DOHH2 (cell line): ENCODE measurements at regions not wholly inside any gene's neighbourhood (a gene's known extent, or its start where the extent isn't known, plus 50 kb on each side); places are given as distances from the start of the nearest gene placed in this dataset.

Experiments used
- H3F3A ChIP-seq: fragments of 200-600 bp; sonication (generic), shearing (Covaris generic); 2 replicates; pipeline ENCODE4 v1.6.0; 2016; ENCODE audit warnings: antibody characterized with exemption, mild to moderate bottlenecking; ENCODE audit not compliant: control insufficient read depth, insufficient read depth
- H3K27ac ChIP-seq: fragments of 200-600 bp; sonication (generic); 2 replicates; pipeline ENCODE4 v1.5.1; 2014; ENCODE audit warnings: low read depth, mild to moderate bottlenecking, low read length, moderate library complexity
- H3K27me3 ChIP-seq: fragments of 200-600 bp; sonication (generic); 2 replicates; pipeline ENCODE4 v1.6.1; 2014; ENCODE audit warnings: mild to moderate bottlenecking, low read length, mixed read lengths; ENCODE audit not compliant: control insufficient read depth
- H3K36me3 ChIP-seq: fragments of 200-600 bp; sonication (generic); 2 replicates; pipeline ENCODE4 v1.6.1; 2014; ENCODE audit warnings: mild to moderate bottlenecking, low read length, moderate library complexity, mixed read lengths; ENCODE audit not compliant: control insufficient read depth
- H3K4me1 ChIP-seq: fragments of 200-600 bp; sonication (generic); 2 replicates; pipeline ENCODE4 v1.6.1; 2014; ENCODE audit warnings: mild to moderate bottlenecking, low read length, mixed read lengths; ENCODE audit not compliant: control insufficient read depth
- H3K4me2 ChIP-seq: fragments of 200-600 bp; sonication (generic); 2 replicates; pipeline ENCODE4 v1.6.0; 2014; ENCODE audit warnings: mild to moderate bottlenecking, low read length, moderate library complexity
- H3K4me3 ChIP-seq: fragments of 200-600 bp; sonication (generic); 2 replicates; pipeline ENCODE4 v1.5.1; 2014; ENCODE audit warnings: mild to moderate bottlenecking, low read length, mixed read lengths
- H3K79me2 ChIP-seq: fragments of 200-600 bp; sonication (generic); 2 replicates; pipeline ENCODE4 v1.6.1; 2014; ENCODE audit warnings: mild to moderate bottlenecking, low read length, mixed read lengths; ENCODE audit not compliant: control insufficient read depth
- H3K9me2 ChIP-seq: fragments of 200-600 bp; sonication (generic); replicated peaks from 2 replicates; pipeline ENCODE4 v1.6.1; 2014; ENCODE audit warnings: mild to moderate bottlenecking, low read length, mixed read lengths; ENCODE audit not compliant: control insufficient read depth
- H3K9me3 ChIP-seq: fragments of 200-600 bp; sonication (generic); 2 replicates; pipeline ENCODE4 v1.6.1; 2014; ENCODE audit warnings: antibody characterized with exemption, low read length, mixed read lengths; ENCODE audit not compliant: control insufficient read depth, insufficient read depth
- H4K20me1 ChIP-seq: fragments of 200-600 bp; sonication (generic); 2 replicates; pipeline ENCODE4 v1.6.0; 2014; ENCODE audit warnings: low read depth, mild to moderate bottlenecking, antibody characterized with exemption, low read length, moderate library complexity; ENCODE audit not compliant: control insufficient read depth, insufficient read depth
- EZH2phosphoT487 ChIP-seq: fragments of 200-600 bp; sonication (generic); IDR thresholded peaks from 2 replicates; pipeline ENCODE4 v1.6.1; 2017; ENCODE audit warnings: borderline replicate concordance, mild to moderate bottlenecking, antibody characterized with exemption, low read length, moderate library complexity, mixed read lengths
- TF ChIP-seq, protein P1 (sequence below): fragments of 200-600 bp; sonication (generic); IDR thresholded peaks from one replicate; pipeline ENCODE4 v1.5.1; 2014; ENCODE audit warnings: antibody characterized with exemption, mild to moderate bottlenecking, low read depth, low read length; ENCODE audit not compliant: poor library complexity, severe bottlenecking

DNA sequence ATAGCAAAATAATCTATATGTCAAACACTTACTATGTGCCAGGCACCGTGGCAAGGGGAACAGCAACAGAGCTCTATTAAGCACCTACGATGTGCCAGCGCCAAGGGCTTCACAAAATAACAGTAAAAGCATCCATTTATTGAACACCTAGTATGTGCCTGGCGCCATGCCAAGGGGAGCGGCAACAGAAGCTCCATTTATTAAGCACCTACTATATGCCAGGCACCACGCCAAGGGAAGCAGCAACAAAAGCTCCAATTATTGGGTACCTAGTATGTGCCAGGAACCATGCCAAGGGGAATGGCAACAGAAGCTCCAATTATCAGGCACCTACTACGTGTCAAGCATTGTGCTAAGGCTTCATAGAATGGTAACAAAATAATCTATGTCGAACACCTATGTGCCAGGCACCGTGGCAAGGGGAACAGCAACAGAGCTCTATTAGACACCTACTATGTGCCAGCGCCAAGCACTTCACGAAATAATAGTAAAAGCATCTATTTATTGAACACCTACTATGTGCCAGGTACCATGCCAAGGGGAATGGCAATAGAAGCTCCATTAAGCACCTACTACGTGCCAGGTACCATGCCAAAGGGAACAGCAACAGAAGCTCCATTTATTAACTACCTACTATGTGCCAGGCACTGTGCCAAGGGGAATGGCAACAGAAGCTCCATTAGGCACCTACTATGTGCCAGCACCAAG lies 107.7 kb downstream of the PTPRS start:
- Histone ChIP-seq H3K4me3 (no peak overlapping the region), H3K4me1 (no peaks in the 10 kb centered on the region)

DNA sequence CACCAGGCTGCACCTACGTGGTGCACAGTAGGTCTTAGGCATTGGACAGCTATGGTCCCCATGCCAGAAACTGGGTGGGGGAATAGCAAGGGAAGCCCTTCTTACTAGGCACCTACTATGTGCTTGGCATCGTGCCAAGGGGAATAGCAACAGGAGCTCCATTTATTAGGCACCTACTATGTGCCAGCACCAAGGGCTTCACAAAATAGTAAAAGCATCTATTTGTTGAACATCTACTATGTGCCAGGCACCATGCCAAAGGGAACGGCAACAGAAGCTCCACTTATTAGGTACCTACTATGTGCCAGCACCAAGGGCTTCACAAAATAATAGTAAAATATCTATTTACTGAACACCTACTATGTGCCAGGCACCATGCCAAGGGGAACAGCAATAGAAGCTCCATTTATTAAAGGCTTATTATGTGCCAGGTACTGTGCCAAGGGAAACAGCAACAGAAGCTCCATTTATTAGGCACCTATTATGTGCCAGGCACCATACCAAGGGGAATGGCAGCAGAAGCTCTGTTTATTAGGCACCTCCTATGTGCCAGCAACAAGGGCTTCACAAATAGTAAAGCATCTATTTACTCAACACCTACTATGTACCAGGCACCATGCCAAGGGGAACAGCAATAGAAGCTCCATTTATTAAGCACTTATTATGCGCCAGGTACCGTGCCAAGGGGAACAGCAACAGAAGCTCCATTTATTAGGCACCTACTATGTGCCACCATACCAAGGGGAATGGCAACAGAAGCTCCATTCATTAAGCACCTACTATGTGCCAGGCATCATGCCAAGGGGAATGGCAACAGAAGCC lies 108.5 kb downstream of the PTPRS start:
- Histone ChIP-seq H3K36me3 (no peaks in the 10 kb centered on the region), H3K9me2 (no peaks in the 10 kb centered on the region), H3K4me2 (no peak overlapping the region), H3K4me1 (no peaks in the 10 kb centered on the region), H3K4me3 (no peak overlapping the region), H3K27ac (no peak overlapping the region), H3K79me2 (no peaks in the 10 kb centered on the region), H3F3A (no peaks in the 10 kb centered on the region), H4K20me1 (no peaks in the 10 kb centered on the region), H3K9me3 (no peaks in the 10 kb centered on the region), H3K27me3 (no peaks in the 10 kb centered on the region)
- no peak for TF ChIP-seq EZH2phosphoT487
- TF ChIP-seq, protein P1, sequence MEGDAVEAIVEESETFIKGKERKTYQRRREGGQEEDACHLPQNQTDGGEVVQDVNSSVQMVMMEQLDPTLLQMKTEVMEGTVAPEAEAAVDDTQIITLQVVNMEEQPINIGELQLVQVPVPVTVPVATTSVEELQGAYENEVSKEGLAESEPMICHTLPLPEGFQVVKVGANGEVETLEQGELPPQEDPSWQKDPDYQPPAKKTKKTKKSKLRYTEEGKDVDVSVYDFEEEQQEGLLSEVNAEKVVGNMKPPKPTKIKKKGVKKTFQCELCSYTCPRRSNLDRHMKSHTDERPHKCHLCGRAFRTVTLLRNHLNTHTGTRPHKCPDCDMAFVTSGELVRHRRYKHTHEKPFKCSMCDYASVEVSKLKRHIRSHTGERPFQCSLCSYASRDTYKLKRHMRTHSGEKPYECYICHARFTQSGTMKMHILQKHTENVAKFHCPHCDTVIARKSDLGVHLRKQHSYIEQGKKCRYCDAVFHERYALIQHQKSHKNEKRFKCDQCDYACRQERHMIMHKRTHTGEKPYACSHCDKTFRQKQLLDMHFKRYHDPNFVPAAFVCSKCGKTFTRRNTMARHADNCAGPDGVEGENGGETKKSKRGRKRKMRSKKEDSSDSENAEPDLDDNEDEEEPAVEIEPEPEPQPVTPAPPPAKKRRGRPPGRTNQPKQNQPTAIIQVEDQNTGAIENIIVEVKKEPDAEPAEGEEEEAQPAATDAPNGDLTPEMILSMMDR: no peak

More for the DNA sequence above, 107.7 kb downstream of the PTPRS start:
- Histone ChIP-seq H3F3A (no peaks in the 10 kb centered on the region), H3K9me3 (no peaks in the 10 kb centered on the region), H4K20me1 (no peaks in the 10 kb centered on the region), H3K27me3 (no peaks in the 10 kb centered on the region), H3K9me2 (no peaks in the 10 kb centered on the region), H3K36me3 (no peaks in the 10 kb centered on the region), H3K4me2 (no peak overlapping the region), H3K79me2 (no peaks in the 10 kb centered on the region), H3K27ac (no peak overlapping the region)
- TF ChIP-seq, protein P1: no peak
- no peak for TF ChIP-seq EZH2phosphoT487

DNA sequence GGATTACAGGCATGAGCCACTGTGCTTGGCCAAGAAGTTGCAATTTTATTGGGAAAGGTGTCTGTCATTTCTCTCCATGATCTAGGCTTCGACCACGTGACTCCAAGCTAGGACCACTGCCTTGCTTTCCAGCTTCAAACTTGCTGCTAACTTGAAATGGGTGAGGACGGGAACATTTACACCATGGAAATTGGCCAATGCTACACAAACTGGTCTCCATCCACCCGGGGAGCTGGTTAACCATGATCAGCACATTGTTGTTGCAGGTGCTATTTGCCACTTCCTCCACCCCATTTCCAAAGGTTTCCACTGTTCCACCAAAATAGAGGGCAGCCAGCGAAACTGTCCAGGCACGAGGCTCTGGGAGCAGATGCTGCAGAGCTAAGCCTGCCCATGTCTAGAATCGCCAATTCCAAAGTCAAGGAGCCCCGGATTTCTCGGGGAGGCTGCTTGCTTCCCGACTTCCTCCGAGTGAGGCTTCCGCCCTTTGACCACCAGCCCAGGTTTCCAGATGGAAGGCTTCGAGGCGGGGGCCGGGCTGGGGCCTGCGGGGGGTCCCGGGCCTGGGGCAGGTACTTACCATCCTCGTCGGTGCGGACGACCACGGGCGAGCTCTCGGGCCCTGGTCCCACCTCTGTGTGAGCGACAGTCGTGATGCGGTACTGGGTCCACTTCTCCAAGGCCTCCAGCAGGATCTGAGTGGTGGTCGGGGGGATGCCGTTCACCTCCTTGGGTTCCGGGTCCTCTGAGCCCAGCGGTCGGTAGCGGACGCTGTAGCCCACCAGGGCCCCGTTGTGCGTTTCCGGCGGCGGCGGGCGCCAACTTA lies 109.7 kb downstream of the PTPRS start:
- TF ChIP-seq, protein P1: no peak
- TF ChIP-seq EZH2phosphoT487: no peak

More for the DNA sequence above, 109.7 kb downstream of the PTPRS start:
- H3K27ac ChIP-seq: no peak overlapping the region
- no peaks in the 10 kb centered on the region for H3K79me2 ChIP-seq
- no peak overlapping the region for H3K4me2 ChIP-seq
- H3K9me3 ChIP-seq: no peaks in the 10 kb centered on the region
- no peaks in the 10 kb centered on the region for H3F3A ChIP-seq
- H3K36me3 ChIP-seq: no peaks in the 10 kb centered on the region
- no peaks in the 10 kb centered on the region for H3K4me1 ChIP-seq
- H3K4me3 ChIP-seq: no peak overlapping the region
- H4K20me1 ChIP-seq: no peaks in the 10 kb centered on the region
- H3K27me3 ChIP-seq: no peaks in the 10 kb centered on the region
- H3K9me2 ChIP-seq: no peaks in the 10 kb centered on the region
